GM12873 (cell line): ENCODE measurements at regions not wholly inside any gene's neighbourhood (a gene's known extent, or its start where the extent isn't known, plus 50 kb on each side); places are given as distances from the start of the nearest gene placed in this dataset.

Source experiments
- TF ChIP-seq, protein P1 (sequence below): IDR thresholded peaks from 2 replicates; pipeline ENCODE4 v1.5.1; 2012; ENCODE audit warnings: low read depth, mild to moderate bottlenecking, moderate library complexity, low read length, control low read depth; ENCODE audit not compliant: insufficient read depth; ENCODE audit errors: missing control alignments

DNA sequence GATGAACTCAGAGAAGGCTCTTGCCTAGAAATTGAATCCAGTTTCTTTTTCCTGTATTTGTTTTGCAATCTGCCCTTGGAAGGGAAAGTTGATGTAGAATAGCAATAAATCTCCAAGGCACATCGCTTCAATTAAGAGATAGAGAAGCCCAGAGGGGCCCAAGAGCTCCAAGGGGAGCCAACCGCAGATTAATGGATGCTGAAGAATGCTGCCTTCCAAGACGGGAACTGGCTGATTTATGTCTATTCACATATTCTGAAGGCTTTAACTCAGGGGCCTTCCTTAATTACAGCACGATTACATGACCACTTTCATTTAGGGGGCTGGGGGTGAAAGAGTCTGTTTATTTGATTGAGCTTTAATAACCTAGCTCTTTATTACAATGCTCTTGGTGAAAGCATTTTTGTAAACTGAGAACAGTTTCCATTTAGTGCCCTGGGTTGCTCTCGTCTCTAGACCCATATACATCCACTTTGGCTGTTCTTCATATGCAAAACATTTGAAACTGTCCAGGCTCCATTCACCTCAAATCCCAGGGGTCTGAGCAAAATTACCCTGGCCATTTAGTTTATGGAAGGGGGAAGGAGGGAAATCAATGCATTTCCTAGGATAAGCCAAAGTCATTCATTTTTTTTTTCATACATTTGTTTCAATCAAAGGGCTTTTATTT is 87.4 kb upstream of the CLDN14 start:
- TF ChIP-seq, protein P1, sequence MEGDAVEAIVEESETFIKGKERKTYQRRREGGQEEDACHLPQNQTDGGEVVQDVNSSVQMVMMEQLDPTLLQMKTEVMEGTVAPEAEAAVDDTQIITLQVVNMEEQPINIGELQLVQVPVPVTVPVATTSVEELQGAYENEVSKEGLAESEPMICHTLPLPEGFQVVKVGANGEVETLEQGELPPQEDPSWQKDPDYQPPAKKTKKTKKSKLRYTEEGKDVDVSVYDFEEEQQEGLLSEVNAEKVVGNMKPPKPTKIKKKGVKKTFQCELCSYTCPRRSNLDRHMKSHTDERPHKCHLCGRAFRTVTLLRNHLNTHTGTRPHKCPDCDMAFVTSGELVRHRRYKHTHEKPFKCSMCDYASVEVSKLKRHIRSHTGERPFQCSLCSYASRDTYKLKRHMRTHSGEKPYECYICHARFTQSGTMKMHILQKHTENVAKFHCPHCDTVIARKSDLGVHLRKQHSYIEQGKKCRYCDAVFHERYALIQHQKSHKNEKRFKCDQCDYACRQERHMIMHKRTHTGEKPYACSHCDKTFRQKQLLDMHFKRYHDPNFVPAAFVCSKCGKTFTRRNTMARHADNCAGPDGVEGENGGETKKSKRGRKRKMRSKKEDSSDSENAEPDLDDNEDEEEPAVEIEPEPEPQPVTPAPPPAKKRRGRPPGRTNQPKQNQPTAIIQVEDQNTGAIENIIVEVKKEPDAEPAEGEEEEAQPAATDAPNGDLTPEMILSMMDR, result no peak

GRCh38 chr21:36569511-36569910 is 89.6 kb upstream of the CLDN14 start:
- TF ChIP-seq, protein P1, result no peak

GRCh38 chr21:36571556-36571955 is 91.6 kb upstream of the CLDN14 start:
- TF ChIP-seq, protein P1, result no peak

DNA sequence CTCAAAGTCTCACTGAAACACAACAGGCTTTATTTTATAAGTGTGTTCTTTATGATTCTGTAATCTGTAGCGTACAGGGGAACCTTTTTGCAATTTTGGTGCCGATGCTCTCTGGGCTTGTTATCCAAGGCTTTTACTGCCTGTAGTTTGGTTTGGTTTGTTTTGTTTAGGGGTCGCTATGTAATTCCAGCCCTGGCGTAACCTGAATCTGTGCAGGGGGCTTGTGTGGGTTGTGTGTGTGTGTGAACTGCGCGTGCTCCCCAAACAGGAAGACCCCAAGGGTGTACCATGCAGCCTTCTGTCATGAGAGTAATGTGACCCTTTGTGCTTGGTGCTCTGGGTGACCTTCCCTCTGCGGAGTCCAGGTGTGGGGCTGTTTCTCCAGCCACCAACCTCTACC is 92.1 kb upstream of the CLDN14 start:
- TF ChIP-seq, protein P1, result no peak

GRCh38 chr21:36575306-36575705 is 95.4 kb upstream of the CLDN14 start:
- TF ChIP-seq, protein P1, result no peak

DNA sequence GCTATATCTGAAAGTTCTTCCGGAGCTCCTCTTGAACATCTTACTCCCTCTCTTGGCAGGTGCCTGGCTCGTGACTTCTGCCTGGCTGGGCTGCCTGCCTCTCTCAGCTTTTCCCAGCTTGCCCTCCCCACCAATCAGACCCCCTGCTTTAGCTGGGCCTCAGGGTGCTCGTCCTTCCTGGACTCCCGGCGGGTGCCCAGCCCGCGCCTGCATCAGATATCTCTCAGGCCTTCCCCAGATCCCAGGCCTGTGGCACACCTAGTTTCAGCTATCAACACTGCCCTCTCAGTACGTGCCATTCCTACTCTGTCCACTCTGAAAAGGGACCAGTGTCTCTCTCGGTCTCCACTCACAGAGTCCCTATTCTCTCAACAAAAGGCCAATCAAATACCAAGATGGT is 96.5 kb upstream of the CLDN14 start:
- TF ChIP-seq, protein P1, result no peak

DNA sequence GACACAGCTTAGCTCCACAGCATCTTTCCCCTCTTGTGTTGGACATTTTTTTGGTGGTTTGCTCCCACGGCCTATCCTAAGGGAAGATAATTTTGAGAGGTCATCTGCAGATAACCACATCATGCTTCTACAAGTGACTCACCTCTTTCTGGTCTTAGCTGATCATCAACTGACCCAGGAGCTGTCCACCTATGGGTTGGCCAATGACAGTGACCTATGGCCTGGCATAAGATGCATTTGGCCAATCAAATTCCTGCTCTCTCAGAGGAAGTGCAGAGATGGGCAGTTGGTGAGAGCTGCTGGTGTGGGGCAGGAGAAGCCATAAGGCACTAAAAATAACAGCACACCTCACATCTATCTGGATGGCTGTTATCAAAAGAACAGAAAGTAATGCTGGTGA is 100.0 kb upstream of the CLDN14 start:
- TF ChIP-seq, protein P1, result no peak
